Neuronal stem cell (in vitro differentiated cells): ENCODE measurements at regions not wholly inside any gene's neighbourhood (a gene's known extent, or its start where the extent isn't known, plus 50 kb on each side); places are given as distances from the start of the nearest gene placed in this dataset.

Source experiments
- DNase-seq: peaks from one replicate; pipeline ENCODE4 v3.0.0-alpha.2; 2013; ENCODE audit warnings: low spot score
- H2AFZ ChIP-seq: one replicate; pipeline ENCODE4 v1.6.1; 2013; ENCODE audit warnings: mild to moderate bottlenecking, low read length, inconsistent platforms
- H2AK5ac ChIP-seq: 2 replicates; pipeline ENCODE4 v1.6.1; 2013; ENCODE audit warnings: low read depth, mild to moderate bottlenecking, inconsistent platforms, low read length, moderate library complexity, mixed read lengths
- H2BK120ac ChIP-seq: 2 replicates; pipeline ENCODE4 v1.6.1; 2013; ENCODE audit warnings: low read depth, mild to moderate bottlenecking, inconsistent platforms, low read length, moderate library complexity, mixed read lengths
- H2BK12ac ChIP-seq: one replicate; pipeline ENCODE4 v1.6.1; 2013; ENCODE audit warnings: low read length, inconsistent platforms
- H2BK15ac ChIP-seq: 2 replicates; pipeline ENCODE4 v1.6.1; 2013; ENCODE audit warnings: mild to moderate bottlenecking, low read length, inconsistent platforms, mixed read lengths
- H2BK5ac ChIP-seq: one replicate; pipeline ENCODE4 v1.6.1; 2013; ENCODE audit warnings: inconsistent platforms, mild to moderate bottlenecking, low read length, moderate library complexity
- H3K14ac ChIP-seq: one replicate; pipeline ENCODE4 v1.6.1; 2013; ENCODE audit warnings: low read length, inconsistent platforms
- H3K18ac ChIP-seq: 2 replicates; pipeline ENCODE4 v1.6.1; 2013; ENCODE audit warnings: low read length, inconsistent platforms
- H3K23ac ChIP-seq: 2 replicates; pipeline ENCODE4 v1.6.1; 2013; ENCODE audit warnings: low read depth, mild to moderate bottlenecking, mixed read lengths, low read length, inconsistent platforms; ENCODE audit not compliant: poor library complexity
- H3K27ac ChIP-seq: replicated peaks from 3 replicates; pipeline ENCODE4 v1.5.1; 2013; ENCODE audit warnings: low read length, inconsistent platforms
- H3K27me3 ChIP-seq, 3 experiments: 2 replicates each; pipeline ENCODE4 v1.6.1; 2013; ENCODE audit warnings: low read length in 3 of 3, mild to moderate bottlenecking in 2 of 3, inconsistent platforms in 1 of 3, low read depth in 1 of 3, mixed read lengths in 1 of 3, moderate library complexity in 1 of 3; ENCODE audit not compliant: control insufficient read depth in 3 of 3, insufficient read depth in 3 of 3
- H3K36me3 ChIP-seq, 2 donors: replicated peaks in 1 of 2; 2 replicates each; pipeline ENCODE4 v1.6.1; 2013; ENCODE audit warnings: low read length in 2 of 2; ENCODE audit not compliant: control insufficient read depth in 2 of 2, insufficient read depth in 2 of 2
- H3K4ac ChIP-seq: 2 replicates; pipeline ENCODE4 v1.6.1; 2013; ENCODE audit warnings: inconsistent platforms, mild to moderate bottlenecking, low read length, moderate library complexity
- H3K4me1 ChIP-seq, 2 donors: 1 replicate in 1 of 2; 2 replicates in 1 of 2; pipeline ENCODE4 v1.6.1; 2013; ENCODE audit warnings: low read length in 2 of 2, low read depth in 1 of 2; ENCODE audit not compliant: control insufficient read depth in 2 of 2, insufficient read depth in 1 of 2
- H3K4me2 ChIP-seq: one replicate; pipeline ENCODE4 v1.6.1; 2013; ENCODE audit warnings: mild to moderate bottlenecking, low read length, inconsistent platforms; ENCODE audit not compliant: insufficient read depth, poor library complexity, severe bottlenecking
- H3K4me3 ChIP-seq, 2 donors: 2 replicates each; pipeline ENCODE4 v1.5.1; 2013; ENCODE audit warnings: low read length in 2 of 2, mild to moderate bottlenecking in 2 of 2, inconsistent platforms in 1 of 2, moderate library complexity in 1 of 2
- H3K79me1 ChIP-seq: one replicate; pipeline ENCODE4 v1.6.1; 2013; ENCODE audit warnings: low read depth, mild to moderate bottlenecking, inconsistent platforms, low read length, moderate library complexity
- H3K9ac ChIP-seq: one replicate; pipeline ENCODE4 v1.6.1; 2013; ENCODE audit warnings: mild to moderate bottlenecking, low read depth, low read length, inconsistent platforms; ENCODE audit not compliant: poor library complexity
- H3K9me3 ChIP-seq, 2 donors: replicated peaks in 1 of 2; 2 replicates each; pipeline versions ENCODE3 to v1.6.1; 2013; ENCODE audit warnings: low read length in 2 of 2, mild to moderate bottlenecking in 2 of 2, inconsistent platforms in 1 of 2, low read depth in 1 of 2, mixed read lengths in 1 of 2, moderate library complexity in 1 of 2; ENCODE audit not compliant: control insufficient read depth in 2 of 2, insufficient read depth in 1 of 2
- H4K8ac ChIP-seq: one replicate; pipeline ENCODE4 v1.6.1; 2013; ENCODE audit warnings: low read depth, mild to moderate bottlenecking, inconsistent platforms, low read length, moderate library complexity
- H4K91ac ChIP-seq: one replicate; pipeline ENCODE4 v1.6.1; 2013; ENCODE audit warnings: low read length, low read depth, mild to moderate bottlenecking, inconsistent platforms; ENCODE audit not compliant: poor library complexity
- WGBS, 2 donors: extraction: QIAGEN DNeasy Blood & Tissue Kit; methylation state at CpG; one replicate each; pipeline ENCODE4 v1.1.7; 2013; ENCODE audit warnings: missing lambda C conversion rate in 2 of 2, mixed read lengths in 1 of 2; ENCODE audit not compliant: insufficient read length in 2 of 2, insufficient replicate concordance in 1 of 2; ENCODE audit errors: extremely low coverage in 2 of 2; 5-methylcytosine and 5-hydroxymethylcytosine counted together

DNA sequence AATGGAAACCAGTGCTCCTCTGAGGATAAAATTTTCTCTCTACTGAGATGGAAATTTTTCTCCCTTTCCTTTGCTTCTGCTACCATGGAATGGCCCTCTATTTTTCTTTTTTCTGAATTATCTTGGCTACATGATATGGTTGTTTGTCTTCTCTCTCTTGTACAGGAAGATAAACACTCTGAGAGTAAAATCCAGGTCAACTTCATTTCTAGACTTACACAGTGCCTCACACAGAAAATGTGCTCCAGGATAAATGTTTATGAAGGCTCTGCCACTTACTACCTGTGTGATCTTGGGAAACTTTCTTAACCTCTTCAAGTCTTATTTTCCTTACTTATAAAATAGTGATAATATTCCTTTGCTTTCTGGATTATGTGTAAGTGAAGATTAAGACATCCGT, 153.9 kb downstream of the PRELID2 start:
- Histone ChIP-seq H3K4me3 (no peak overlapping the region), H3K23ac (no peak overlapping the region), H2BK15ac (no peak overlapping the region), H3K9me3 (no peaks in the 10 kb centered on the region), H2BK12ac (no peak overlapping the region), H3K18ac (no peak overlapping the region), H2BK120ac (no peak overlapping the region), H3K79me1 (no peaks in the 10 kb centered on the region), H2AFZ (no peak overlapping the region), H3K9ac (no peak overlapping the region), H3K4ac (no peak overlapping the region), H3K4me1 (no peaks in the 10 kb centered on the region), H3K27ac (no peak overlapping the region), H2AK5ac (no peak overlapping the region), H2BK5ac (no peak overlapping the region), H3K4me2 (no peak overlapping the region), H3K14ac (no peak overlapping the region), H4K8ac (no peak overlapping the region), H4K91ac (no peak overlapping the region), H3K27me3 (no peaks in the 10 kb centered on the region), H3K36me3 (no peaks in the 10 kb centered on the region)
- DNase-seq: no peak
- no CpG with 5 or more reads among the region's 1 CpG for WGBS, 2 donors

- Histone ChIP-seq H3K4me2 (no peak overlapping the region), H3K14ac (no peak overlapping the region), H2BK15ac (no peak overlapping the region), H3K9me3 (no peaks in the 10 kb centered on the region), H2BK120ac (no peak overlapping the region), H4K91ac (no peak overlapping the region), H3K18ac (no peak overlapping the region), H3K4me1 (no peaks in the 10 kb centered on the region), H3K4me3 (no peak overlapping the region), H2BK5ac (no peak overlapping the region), H3K23ac (no peak overlapping the region), H3K36me3 (no peaks in the 10 kb centered on the region), H3K27me3 (no peaks in the 10 kb centered on the region), H2AK5ac (no peak overlapping the region), H3K9ac (no peak overlapping the region), H2BK12ac (no peak overlapping the region), H4K8ac (no peak overlapping the region), H2AFZ (no peak overlapping the region), H3K27ac (no peak overlapping the region), H3K4ac (no peak overlapping the region), H3K79me1 (no peaks in the 10 kb centered on the region)
- no peak for DNase-seq
- WGBS, 2 donors: no CpG with 5 or more reads among the region's 7 CpGs
These were observed 154.4 kb downstream of the PRELID2 start for GRCh38 chr5:145680767-145681166.

DNA sequence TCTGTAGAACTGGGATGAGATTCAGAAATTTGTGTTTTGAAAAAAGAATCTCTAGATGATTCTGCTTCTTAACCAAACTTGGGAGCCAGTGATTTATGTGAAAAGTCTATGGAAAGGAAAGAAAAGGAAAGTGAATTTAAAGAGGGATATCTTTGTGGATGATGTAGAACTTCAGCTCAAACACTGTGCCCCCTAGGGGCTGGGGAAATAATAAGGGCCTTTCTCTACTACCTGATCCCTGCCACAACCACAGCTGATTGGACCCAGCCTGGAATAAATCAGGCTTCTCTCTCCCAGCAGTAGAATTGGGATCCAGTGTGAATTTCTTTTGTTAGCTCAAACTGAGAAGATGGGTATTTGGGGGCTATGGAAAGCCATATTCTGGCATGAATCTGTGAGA, 155.0 kb downstream of the PRELID2 start:
- Histone ChIP-seq H3K23ac (no peak overlapping the region), H3K18ac (no peak overlapping the region), H3K9me3 (no peaks in the 10 kb centered on the region), H2AK5ac (no peak overlapping the region), H2BK5ac (no peak overlapping the region), H3K9ac (no peak overlapping the region), H2AFZ (no peak overlapping the region), H2BK12ac (no peak overlapping the region), H2BK120ac (no peak overlapping the region), H4K8ac (no peak overlapping the region), H4K91ac (no peak overlapping the region), H3K36me3 (no peaks in the 10 kb centered on the region), H2BK15ac (no peak overlapping the region), H3K27ac (no peak overlapping the region), H3K4me2 (no peak overlapping the region), H3K4me3 (no peak overlapping the region), H3K4me1 (no peaks in the 10 kb centered on the region), H3K14ac (no peak overlapping the region), H3K27me3 (no peaks in the 10 kb centered on the region), H3K4ac (no peak overlapping the region), H3K79me1 (no peaks in the 10 kb centered on the region)
- DNase-seq: no peak

DNA sequence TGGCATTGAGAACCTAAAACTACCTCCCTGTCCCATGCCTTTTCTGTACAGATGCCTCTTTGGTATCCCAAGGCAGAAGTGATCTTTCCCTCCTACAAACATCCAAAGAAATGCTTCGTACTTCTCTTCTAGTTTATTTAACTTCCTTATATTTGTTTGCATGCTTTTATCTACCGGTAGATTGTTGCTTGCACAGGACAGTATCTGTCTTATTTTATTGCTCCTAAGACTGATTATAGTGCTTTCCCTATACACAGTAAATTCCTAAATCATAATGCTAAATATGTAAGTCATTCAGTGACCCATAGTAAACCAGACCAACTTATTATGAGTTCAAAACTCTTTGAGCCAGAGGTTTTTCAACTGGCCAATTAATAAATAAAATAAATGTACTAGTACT, 156.9 kb downstream of the PRELID2 start:
- Histone ChIP-seq H2AK5ac (no peak overlapping the region), H3K27me3 (no peaks in the 10 kb centered on the region), H3K4me1 (no peaks in the 10 kb centered on the region), H4K8ac (no peak overlapping the region), H2AFZ (no peak overlapping the region), H3K9ac (no peak overlapping the region), H3K23ac (no peak overlapping the region), H3K27ac (no peak overlapping the region), H3K36me3 (no peaks in the 10 kb centered on the region), H2BK12ac (no peak overlapping the region), H3K9me3 (no peaks in the 10 kb centered on the region), H2BK5ac (no peak overlapping the region), H3K4me3 (no peak overlapping the region), H3K18ac (no peak overlapping the region), H3K4ac (no peak overlapping the region), H4K91ac (no peak overlapping the region), H2BK15ac (no peak overlapping the region), H3K79me1 (no peaks in the 10 kb centered on the region), H3K14ac (no peak overlapping the region), H3K4me2 (no peak overlapping the region), H2BK120ac (no peak overlapping the region)
- DNase-seq: no peak
- no CpG with 5 or more reads among the region's 2 CpGs for WGBS, 2 donors
